Epithelial cell of proximal tubule (primary cell): ENCODE measurements at regions not wholly inside any gene's neighbourhood (a gene's known extent, or its start where the extent isn't known, plus 50 kb on each side); places are given as distances from the start of the nearest gene placed in this dataset.

Experiments
- DNase-seq: peaks from one replicate; pipeline ENCODE4 v3.0.0-alpha.2; 2011; ENCODE audit warnings: low read depth
- H3K4me3 ChIP-seq: 2 replicates; pipeline ENCODE4 v1.5.1; 2011; ENCODE audit warnings: low read depth, mild to moderate bottlenecking, low read length
- TF ChIP-seq, protein P1 (sequence below): conservative IDR thresholded peaks from 2 replicates; pipeline ENCODE4 v1.5.1; 2012; ENCODE audit warnings: low read depth, mild to moderate bottlenecking, low read length

DNA sequence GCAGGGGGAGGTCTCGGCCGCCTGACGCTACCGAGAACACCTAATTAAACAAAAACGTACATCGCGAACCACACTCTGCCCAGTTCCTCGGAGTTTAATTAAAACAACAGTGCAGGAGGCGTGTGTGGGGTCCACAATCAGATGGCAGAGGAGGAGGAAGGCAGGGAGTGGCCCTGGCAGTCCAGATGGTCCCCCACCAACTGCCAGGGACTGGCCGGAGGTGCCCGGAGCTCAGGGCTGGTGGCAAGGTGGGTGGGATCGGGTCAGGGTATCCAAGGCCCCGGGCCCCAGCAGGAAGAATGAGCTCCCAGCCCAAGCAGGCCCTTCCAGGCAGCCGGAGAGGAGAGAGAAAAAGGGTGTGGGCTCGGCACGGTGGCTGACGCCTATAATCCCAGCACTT lies 71.3 kb downstream of the PTPRS start:
- no peak overlapping the region for H3K4me3 ChIP-seq
- no peak for DNase-seq
- TF ChIP-seq, protein P1, sequence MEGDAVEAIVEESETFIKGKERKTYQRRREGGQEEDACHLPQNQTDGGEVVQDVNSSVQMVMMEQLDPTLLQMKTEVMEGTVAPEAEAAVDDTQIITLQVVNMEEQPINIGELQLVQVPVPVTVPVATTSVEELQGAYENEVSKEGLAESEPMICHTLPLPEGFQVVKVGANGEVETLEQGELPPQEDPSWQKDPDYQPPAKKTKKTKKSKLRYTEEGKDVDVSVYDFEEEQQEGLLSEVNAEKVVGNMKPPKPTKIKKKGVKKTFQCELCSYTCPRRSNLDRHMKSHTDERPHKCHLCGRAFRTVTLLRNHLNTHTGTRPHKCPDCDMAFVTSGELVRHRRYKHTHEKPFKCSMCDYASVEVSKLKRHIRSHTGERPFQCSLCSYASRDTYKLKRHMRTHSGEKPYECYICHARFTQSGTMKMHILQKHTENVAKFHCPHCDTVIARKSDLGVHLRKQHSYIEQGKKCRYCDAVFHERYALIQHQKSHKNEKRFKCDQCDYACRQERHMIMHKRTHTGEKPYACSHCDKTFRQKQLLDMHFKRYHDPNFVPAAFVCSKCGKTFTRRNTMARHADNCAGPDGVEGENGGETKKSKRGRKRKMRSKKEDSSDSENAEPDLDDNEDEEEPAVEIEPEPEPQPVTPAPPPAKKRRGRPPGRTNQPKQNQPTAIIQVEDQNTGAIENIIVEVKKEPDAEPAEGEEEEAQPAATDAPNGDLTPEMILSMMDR, result no peak

DNA sequence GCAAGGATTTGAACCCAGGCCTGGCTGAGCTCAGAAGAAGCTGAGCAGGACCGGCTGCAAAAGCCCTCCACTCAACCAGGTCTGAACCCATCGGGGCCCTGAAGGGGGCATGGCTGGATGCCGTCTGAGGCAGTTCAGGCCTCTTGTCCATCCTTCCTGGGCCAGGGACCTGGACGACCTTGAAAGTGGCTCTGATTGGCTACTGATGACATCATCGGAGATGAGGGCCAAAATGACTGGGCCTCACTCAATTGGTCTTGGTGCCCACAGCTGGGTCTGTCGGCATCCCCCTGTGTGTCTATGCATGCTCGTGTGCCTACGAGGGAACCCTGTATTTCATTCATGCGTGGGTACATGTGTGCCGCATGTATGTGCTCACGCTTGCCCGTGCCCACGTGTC lies 71.8 kb downstream of the PTPRS start:
- no peak overlapping the region for H3K4me3 ChIP-seq
- TF ChIP-seq, protein P1, result no peak
- no peak for DNase-seq

DNA sequence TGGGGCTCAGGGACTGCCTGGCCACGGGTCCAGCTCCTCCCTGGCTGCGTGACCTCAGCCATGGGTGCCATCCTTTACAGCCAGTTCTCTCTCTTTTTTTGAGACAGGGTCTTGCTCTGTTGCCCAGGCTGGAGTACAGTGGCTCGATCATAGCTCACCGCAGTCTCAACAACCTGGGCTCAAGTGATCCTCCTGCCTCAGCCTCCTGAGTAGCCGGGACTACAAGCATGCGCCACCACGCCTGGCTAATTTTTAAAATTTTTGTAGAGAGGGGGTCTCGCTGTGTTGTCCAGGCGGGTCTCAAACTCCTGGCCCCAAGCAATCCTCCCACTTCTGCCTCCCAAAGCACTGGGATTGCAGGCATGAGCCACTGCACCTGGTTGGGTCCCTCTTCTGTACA lies 75.4 kb downstream of the PTPRS start:
- H3K4me3 ChIP-seq, result no peak overlapping the region
- no peak for DNase-seq
- TF ChIP-seq, protein P1, result no peak

DNA sequence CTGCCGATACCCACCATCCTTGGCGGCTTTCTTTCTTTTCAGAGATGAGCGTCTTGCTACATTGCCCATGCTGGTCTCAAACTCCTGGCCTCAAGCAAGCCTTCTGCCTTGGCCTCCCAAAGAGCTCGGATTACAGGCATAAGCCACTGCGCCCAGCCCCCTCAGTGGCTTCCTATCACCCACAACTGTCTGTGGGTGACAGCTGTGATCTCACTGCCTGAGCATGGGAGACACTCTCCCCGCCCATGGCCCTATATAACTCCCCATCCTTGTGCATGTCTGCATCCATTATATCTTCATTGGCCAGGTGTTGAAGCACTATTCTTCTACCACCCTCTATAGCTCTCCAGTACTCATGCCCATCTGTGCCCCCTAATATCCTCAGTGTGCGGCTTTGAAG lies 76.2 kb downstream of the PTPRS start:
- no peak for DNase-seq
- TF ChIP-seq, protein P1, result no peak
- no peak overlapping the region for H3K4me3 ChIP-seq

DNA sequence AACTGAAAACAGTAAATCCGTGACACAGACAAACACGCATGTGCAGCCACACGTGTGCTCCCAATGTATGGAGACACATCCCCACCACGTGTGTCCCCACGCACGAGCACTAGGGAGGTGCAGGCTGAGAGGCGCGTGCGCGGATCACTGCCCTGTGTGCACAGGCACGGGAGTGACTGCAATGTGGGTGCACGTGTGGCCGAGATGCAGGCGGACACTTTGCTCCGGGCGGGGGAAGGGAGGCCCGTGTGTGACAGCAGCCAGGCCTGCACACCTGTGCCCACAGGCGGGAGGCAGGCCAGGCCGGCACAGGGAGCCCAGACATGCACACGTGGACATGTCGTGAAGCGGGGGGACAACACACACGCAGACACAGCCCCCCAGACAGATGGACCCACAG lies 77.0 kb downstream of the PTPRS start:
- TF ChIP-seq, protein P1, result no peak
- no peak overlapping the region for H3K4me3 ChIP-seq
- DNase-seq, result no peak

DNA sequence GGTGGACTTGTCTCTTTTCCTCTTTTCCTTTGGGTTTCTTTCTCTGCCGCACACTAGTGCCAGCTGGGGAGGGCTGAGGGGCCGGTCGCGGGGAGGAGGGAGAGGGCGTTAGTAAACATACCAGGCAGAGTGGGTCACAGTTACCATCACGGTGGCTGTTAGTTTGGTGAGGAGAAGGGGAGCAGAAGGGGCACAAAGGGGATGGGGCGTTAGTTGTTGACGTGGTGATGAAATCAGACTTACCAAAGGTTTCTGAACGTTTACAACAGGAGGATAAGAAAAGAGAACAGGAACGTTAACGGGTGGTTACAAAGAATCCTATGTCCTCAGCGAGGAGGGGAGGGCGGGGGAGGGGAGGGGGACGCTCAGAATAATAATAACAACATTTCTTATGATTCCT lies 77.9 kb downstream of the PTPRS start:
- TF ChIP-seq, protein P1, result no peak
- no peak for DNase-seq

DNA sequence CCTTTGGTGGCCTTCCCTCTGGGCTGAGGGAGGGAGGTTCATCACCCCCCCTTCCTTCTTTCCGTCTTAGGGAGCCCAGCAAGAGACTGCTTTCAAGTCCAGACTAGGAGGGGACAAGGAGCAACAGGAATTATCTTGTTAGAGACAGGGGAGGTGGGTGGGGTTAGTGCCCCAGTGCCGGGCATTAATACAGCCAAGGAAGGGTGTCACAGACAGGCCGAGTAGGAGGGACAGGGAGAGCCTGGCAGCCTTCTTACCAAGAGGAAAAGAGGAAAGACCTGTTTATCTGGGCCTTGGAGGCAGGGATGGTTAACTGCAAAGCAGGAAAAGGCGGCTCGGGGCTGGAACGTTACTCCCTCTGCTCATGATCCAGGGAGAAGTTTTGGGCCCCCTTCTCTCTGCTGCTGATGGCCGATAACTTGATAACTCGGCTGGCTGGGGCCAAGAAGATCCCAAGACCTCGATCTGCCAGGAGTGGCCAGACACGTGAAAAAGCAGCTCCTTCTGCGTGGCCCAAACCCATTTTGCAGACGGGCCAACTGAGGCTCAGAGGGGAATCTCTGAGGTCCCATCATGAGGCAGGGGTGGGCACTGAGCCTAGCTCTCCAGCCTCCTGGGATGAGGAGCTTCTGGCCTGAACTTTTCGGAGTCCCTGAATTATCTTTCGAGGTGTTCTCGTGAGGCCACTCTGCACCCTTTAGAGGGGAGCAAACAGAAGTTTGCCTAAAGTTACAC lies 79.3 kb downstream of the PTPRS start:
- DNase-seq, result no peak
- TF ChIP-seq, protein P1, result no peak
- H3K4me3 ChIP-seq, result no peak overlapping the region

More for the DNA sequence above, 77.9 kb downstream of the PTPRS start:
- H3K4me3 ChIP-seq, result no peak overlapping the region
